NCI-H2029 treated with DMSO at 0.1 percent for 48 hours (cell line): ENCODE measurements at regions not wholly inside any gene's neighbourhood (a gene's known extent, or its start where the extent isn't known, plus 50 kb on each side); places are given as distances from the start of the nearest gene placed in this dataset.

Source experiments
- DNase-seq: peaks from one replicate; lab custom pipeline; 2025; lab: John Stamatoyannopoulos, UW

DNA sequence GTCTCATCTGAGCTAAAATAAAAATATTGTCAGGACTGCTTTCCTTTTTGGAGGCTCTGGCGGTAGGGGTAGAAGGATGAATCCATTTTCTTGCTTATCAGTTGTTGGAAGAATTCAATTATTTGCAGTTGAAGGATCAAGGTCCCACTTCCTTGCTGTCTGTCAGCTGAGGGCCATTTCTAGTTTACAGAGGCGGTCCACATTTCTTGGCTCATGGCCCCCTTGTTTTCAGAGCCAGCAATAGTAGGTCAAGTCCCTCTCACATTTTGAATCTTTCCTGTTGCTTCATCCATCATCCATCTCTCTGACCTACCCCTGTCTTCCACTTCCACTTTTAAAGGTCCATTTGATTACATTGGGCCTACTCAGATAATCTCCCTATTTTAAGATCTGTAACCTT lies 1099.3 kb upstream of the DIAPH2 start:
- DNase-seq = no peak

DNA sequence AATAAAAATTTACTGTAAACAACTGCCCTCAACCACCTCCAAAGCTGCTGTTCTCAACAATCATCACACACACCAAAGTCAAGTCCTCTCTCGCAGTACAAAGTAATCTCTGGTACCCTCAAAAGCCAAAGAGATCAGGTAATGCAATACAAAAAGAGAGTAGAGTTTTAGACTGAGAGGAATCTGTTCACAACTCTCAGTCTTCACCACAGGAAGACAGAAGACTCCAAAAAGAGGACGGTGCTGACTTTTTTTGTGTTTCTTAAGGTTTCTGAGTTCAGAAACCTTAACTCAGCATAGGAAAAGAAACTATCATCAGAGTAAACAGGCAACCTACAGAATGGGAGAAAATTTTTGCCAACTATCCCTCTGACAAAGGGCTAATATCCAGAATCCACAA lies 1072.3 kb upstream of the DIAPH2 start:
- no peak for DNase-seq

DNA sequence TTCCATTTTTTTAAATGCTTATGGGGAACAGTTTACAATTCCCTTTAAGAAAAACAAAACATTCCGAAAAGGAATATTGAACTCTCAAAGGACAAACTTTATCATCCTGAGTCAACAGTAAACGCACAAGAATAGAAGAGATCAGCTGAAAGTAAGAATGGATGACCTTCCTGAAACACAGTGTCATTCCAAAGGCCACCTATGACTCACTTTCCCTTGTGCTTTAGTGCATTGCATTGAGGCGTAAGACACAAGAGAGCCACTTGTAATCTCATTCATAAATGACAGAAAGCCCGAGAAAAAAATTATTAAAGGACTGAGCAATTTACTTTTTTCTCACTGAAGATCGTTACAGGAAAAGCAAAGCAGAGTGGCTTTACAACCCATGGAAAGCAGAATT lies 1062.4 kb upstream of the DIAPH2 start:
- DNase-seq = no peak

DNA sequence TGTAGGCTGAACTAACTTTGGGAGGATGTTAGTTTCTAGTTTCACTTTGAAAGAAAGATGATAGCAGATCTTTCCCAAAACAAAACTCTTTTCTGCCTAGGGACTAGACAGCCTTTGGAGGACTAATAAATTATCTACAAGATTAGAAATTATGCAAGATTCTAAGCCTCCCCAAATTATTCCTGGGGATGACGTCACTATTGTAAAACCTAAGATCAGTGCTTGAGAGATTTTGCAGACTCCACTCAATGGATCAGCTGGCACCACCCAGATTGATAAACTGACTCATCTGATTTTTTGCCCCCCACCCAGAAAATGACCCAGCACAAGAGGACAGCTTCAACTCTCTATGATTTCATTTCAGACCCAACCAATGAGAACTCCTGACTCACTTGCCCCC lies 1057.9 kb upstream of the DIAPH2 start:
- no peak for DNase-seq

DNA sequence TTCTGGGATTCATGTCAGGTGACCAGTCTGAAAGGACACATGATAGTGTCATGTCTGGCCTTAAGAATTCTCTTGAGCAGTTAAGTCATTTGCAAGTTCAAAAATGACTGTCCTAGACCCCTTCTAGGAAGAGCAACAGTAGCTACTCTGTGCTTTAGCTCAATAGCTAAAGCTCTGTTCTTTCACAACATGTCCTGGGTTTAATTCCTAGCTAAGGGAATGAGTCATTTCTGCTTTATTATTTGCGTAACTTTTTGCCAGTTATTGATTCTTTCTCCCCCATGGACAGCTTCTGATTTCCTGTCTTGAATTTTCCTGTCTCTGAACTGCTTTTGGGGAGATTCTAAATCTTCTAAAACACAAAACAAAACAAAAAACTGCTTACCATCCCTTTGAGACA lies 1055.8 kb upstream of the DIAPH2 start:
- no peak for DNase-seq

DNA sequence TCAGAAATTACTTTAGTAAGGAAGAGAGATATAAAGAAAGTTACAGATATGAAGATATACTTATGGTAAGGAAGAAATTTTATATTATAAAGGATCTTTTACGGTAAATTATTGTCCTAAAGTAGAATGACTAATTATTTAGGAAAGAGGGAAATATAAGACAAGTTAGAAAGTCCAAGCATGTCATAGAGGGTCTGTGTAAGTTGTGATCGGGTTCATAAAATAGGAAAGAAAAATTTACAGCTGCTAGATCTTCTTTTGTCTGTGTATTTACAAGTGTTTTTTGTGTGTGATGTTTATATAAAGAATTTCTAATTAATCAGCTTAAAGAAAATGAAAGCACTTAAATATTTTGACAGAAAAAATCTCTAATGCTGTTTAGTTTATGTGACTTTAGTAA lies 1054.9 kb upstream of the DIAPH2 start:
- DNase-seq = no peak

DNA sequence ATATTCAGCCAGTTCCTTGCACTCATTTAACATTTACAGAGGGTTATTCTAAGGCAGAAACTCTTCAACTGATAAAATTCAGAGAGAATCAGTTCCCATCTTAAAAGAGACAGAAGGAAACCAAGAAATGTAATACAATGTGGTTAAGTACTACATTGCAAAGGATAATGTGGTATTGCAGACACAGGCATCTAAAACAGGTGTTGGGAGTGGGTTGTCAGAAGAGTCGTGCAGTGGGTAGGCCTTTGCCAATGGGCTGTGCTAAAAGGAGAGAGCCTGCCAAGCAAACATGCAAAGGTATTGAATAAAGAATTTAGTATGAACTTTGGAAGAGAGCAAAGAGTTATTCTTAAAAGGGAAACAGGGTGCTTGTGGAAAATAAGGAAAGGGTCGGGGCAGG lies 1044.4 kb upstream of the DIAPH2 start:
- no peak for DNase-seq

DNA sequence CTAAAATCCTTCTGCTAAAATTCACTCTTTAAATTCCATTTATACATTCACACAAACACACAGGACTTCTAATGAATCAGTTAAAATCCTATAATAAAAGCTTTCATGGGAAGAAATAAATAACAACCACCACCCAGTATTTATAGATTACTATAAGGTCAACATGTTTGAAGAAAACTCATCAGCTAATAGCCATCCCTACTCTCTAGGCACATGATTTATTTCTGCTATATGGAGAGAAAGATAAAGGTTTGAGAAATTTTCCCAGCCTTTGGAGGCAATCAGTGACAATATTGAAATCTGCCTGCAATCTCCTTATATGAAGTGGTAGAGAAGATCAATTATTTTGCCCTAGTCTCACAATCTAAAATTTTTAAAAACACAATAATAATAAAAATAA lies 1038.9 kb upstream of the DIAPH2 start:
- no peak for DNase-seq

DNA sequence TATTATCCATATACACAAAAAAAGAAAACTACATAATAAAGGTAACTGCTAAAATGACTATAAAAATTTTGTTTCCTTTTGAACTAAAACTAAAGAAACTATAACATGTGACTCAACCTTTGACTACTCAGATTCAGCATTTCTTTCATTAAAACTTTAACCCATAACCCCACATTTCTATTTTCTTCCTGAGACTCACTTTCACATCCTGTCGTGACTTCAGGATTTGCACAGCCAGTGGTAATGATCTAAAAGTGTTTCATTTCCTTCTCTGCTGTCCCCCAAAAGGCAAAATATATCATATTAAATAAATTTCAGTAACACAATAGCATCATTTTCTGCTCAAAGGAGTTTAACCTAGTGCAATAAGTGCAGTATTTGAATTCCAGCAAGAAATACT lies 1022.4 kb upstream of the DIAPH2 start:
- no peak for DNase-seq

DNA sequence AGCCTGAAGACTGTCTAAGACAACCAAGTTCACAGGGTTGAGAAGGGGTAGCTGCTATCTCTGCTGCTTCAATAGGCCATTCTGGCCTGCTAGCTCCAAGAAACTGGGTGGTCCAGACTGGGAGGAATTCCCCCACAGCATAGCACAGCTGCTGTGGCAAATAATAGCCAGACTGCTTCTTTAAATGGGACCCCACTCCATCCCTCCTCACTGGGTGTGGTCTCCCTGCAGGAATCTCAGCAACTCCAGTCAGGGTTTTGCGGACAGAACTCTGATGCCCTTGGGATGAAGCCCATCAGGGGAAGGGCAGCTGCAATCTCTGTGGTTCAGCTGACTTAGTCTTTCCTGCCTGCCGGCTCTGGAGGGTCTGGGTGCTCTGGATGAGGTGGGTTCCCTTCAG lies 1018.6 kb upstream of the DIAPH2 start:
- no peak for DNase-seq

DNA sequence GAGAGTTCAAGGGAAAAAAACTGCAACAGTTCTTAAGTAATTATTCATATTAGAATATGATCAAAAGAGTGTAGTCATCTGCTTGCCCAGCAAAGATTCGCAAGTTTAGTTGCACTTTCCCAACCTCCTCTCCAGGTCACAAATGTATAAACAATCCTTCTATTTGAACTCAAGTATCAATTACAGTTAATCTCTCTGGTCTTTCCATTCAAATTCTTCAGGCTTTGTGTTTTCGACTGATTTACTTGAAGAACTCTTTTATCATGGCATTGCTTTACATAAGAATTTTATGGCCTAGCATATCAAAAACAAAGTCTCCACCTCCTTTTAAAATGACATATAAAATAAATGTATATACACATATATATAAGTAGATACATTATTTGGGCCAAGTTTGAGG lies 1009.6 kb upstream of the DIAPH2 start:
- no peak for DNase-seq

DNA sequence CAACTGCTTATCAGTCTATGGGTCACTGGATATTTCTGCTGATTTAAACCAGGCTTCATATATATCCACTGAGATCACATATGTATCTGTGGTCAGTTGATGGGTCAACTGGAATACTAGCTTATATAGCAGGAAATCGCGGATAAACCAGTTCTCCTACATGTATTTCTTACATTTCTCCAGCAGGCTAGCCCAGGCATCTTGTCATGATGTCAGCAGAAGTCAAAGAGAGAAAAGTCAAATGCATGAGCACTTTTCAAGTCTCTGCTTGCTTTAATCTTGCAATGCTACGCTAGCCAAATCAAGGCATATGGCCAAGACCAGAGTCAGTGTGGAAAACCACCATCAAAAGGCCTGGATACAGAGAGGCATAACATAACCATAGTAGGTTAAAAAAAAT lies 1008.8 kb upstream of the DIAPH2 start:
- no peak for DNase-seq

DNA sequence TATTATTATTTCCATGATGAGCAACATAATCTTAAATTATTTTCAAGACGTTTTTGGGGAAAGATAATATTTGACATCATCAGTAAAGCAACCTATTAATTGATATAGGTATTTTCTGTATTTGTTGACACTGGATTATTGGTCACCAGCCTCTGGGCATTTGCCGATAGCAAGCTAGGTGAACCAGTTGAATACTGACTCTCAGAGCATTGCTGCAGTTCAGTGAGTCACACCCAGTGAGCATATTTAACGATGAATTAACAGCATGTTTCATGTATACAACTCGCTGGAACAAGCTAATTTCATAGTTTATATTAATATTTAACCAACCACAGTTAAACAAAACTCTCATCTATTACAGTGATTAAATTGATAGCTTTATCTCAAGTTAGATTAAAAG lies 1006.0 kb upstream of the DIAPH2 start:
- no peak for DNase-seq

DNA sequence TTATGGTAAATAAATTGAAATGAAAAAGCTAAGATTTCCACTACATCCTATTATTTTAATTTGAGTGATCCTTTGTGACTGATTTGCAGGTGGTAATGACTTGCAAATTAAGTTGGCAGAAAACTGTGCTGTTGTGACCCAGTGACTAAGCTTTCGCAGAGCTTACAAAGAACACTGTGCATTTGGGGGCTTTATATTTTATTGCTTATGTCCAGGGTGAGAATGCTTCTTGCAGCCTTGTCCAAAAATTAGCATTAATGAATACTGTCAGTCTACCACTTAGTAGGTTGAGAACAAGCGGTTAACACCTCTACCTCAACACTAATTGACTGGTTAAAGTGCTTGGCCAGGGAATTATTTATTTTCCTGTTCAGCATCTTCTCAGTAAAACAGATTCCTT lies 991.3 kb upstream of the DIAPH2 start:
- DNase-seq = no peak

DNA sequence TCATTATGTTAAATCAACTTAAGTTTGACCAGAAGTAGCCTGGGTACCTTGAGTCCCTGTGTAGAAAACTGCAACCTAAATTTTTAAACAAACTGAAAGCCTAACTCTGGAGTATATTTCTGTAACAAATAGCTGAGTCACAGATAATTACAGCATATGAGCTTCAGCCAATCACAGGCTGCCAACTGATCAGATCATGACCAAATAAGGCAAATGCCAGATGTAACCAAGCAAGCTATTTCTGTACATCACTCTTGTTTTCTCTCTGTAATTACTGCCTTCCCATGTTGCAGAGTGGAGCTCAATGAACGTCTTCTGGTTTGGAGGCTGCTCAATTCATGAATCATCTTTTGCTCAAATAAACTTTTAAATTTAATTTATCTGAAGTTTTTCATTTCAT lies 980.9 kb upstream of the DIAPH2 start:
- no peak for DNase-seq

DNA sequence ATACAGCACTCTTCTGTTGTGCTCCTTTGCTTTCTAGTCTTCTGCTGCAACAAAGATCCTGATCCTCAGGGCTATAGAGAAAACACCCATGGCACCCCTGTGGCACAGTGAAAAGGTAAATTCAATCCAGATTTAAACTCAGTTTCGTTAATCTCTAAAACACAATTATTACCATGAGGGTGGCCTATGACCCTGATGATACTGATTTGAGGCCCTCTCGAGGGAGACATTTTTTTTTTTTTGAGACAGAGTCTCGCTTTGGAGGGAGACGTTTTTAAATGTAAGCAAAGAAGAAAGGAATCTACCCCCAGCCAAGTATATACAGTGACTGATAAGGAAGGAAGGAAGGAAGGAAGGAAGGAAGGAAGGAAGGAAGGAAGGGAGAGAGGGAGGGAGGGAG lies 967.8 kb upstream of the DIAPH2 start:
- DNase-seq = no peak

DNA sequence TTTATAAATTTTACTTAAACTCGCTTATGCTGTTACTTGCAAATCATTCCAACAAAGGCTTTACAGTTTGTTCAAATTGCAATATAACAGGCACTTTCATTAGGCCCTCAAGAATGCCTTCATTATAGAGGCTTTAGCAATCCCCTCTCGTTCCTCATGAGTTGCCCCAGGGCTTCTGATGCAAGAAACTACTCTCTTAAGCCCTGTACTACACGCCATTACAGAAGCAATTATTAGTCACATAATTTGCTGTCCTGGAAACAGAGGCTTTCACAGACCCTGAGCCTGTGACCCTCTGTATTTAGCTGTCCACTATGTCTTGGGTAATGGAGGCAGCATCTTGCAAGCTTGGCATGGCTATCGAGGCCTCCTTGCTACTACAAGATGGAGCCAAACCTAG lies 965.9 kb upstream of the DIAPH2 start:
- DNase-seq = no peak

DNA sequence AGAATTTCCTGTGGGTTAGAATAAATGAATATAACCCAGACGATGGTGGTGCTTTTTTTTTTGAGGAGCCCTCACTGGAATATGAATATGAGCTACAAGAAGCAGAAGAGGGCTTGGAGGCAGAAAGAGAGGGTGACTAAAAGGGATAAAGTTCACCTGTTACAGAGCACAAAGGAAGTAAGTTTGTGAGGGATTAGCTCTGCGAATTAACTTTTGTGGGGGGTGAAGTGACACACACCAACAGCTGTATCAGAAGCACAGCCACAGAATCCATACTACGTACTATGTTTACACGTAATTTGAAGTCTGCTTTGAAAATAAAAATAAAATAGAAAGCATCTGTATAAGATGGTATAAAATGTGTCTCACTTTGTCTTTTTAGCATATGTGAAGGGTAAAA lies 963.6 kb upstream of the DIAPH2 start:
- DNase-seq = no peak

DNA sequence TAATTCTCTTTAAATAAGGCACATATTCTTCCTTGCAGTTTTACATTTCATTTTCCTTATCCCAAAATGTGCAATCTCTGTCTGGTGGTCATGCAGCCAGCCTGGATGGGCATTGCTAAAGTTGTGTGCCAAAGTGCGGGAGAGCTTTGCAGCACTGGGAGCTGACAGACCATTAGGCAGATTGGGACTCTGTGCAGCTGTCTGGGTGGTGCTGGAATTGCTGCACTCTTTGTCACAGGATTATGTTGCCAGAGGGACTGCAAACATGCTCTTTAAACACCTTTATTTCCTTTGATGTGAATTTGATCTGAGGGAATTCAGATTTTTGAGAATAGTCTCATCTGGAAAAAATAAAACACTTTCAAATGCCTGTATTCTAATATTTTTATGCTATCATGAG lies 956.2 kb upstream of the DIAPH2 start:
- no peak for DNase-seq

DNA sequence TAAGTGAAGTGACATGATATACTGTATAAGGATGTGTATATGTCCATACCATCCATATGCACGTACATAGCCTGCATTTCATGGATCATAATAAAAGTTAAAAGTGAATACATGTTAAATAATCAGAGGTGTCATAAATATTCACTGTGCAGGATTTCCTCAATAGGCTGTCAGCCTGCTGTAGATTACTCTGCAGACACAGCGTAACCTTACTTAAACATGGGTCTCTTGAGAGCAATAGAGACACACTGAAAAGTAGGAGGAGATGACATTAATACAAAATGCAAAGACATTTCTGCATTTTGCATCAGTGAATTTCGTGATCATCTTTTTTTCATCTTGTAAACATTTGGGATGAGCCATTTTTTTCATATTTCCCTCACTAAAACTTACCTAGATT lies 955.2 kb upstream of the DIAPH2 start:
- DNase-seq = no peak

DNA sequence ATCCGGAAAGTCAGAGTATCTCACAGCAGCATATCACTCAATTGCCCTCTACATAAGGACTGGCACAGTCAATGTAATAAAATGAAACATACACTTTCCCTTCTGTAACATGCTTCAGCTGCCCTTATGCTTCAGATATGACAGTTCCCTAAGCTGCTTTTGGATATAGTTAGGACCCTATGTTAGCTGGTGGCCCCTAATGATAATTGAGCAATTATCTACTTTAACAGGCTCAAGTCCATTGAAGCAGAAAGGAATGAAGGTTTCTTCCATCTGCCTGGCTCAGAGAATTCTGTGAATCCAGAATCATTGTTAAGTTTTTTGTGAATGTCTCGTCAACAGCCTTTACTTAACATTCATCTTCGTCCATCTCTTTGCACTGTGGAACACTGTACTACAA lies 951.2 kb upstream of the DIAPH2 start:
- DNase-seq = no peak

DNA sequence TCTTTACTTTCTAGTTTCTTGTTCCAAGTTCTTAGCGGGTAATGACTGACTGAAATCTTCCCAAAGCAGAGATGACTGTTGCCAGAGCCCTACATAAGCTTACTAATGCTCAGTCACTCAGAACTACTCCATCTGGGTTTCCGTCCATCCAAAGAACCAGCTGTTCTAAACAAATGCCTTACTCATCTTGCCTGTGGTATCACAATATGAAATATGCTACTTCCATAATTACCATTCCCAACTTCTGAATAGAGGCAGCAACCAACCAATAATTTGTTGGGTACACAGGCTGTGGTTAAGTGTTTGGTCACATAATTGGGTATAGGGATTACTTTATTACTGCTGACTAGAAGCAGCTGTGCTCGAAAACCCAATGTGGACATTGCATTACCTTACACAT lies 930.2 kb upstream of the DIAPH2 start:
- DNase-seq = no peak

DNA sequence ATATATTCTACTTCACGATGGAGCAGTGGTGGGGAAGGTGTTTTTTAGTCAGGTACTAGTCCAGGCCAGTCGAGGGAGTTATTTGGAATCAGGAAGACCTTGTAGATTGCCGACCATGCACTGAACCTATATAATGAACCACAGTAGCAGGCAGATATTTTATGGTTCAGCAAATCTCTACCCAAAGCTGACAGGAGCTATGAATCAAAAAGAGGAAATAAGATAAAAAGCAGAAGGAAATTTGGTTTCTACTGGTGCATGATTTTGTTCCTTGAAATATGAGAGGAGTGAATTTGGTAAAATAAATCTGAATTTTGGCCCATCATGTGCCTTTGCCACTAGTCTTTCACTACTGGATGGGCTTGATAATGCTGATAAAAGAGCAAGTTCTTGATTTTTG lies 924.3 kb upstream of the DIAPH2 start:
- DNase-seq = no peak

DNA sequence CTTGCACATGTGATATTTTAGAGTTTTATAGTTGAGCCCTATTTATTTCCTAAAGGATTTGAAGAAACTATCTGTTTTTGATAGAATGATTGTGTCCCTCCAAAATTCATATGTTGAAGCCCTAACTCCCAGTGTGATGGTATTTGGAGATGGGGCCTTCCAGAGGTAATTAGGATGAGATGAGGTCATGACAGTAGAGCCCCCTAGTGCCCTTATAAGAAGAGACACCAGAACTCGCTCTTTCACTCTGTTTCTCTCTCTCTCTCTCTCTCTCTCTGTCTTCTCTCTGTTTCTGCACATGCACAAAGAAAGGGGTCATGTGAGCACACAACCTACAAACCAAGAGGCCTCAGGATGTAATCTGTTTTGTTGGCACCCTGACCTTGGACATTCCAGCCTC lies 921.9 kb upstream of the DIAPH2 start:
- DNase-seq = no peak

DNA sequence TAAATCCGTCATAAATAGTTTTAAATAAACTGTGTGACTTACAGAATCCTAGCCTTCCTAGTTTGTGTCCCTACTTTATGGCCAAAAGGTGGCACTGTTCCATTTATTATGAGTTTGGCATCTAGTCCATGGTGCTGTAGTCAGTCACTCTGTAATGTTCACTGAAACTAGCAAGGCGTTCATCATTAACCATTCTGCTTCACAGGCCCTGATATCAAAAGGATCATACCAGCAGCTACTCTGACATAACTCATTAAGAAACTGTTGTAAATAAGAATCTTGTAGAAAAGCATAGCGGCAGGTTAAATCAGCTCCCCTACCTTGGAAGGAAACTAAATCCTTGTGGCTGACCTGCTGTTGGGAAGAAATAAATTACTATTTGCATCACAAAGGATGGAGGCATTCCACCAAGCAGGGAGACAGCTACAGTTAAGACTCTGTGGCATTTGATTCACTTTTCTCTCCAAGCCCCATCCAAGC lies 919.6 kb upstream of the DIAPH2 start:
- DNase-seq = peak; percentile 7
